Retinal pigment epithelial cell (primary cell): ENCODE measurements at regions not wholly inside any gene's neighbourhood (a gene's known extent, or its start where the extent isn't known, plus 50 kb on each side); places are given as distances from the start of the nearest gene placed in this dataset.

Experiments
- DNase-seq: peaks from one replicate; pipeline ENCODE4 v3.0.0-alpha.2; 2010; ENCODE audit warnings: low read depth
- H3K4me3 ChIP-seq: 2 replicates; pipeline ENCODE4 v1.5.1; 2011; ENCODE audit warnings: mild to moderate bottlenecking, low read length, control low read depth, moderate library complexity
- CTCF ChIP-seq: conservative IDR thresholded peaks from 2 replicates; pipeline ENCODE4 v1.5.1; 2011; ENCODE audit warnings: low read depth, low read length, control low read depth, inconsistent platforms

GRCh38 chr11:19631712-19632498 is 80.7 kb upstream of the NAV2 start:
- no peak for DNase-seq
- H3K4me3 ChIP-seq = no peak overlapping the region
- no peak for TF ChIP-seq CTCF

DNA sequence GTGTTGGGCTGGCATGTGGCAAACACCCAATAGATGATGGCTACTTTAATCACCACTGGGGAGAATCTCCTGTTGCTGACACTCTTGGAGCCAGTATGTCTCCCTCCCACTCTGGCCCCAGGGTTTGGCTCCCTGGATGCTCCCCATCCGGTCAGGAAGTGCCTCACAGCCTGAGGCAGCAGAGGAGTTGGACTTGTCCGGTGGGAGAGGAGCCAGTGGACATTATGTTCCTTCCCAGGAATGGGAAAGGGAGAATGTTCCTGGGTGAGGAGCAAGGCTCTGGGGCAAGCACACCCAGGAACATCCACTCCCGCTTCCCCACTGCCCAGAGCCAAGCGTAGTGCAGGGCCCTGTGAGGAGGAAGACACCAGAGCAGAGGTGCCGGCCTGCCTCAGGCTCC is 84.6 kb upstream of the NAV2 start:
- DNase-seq = no peak
- no peak for TF ChIP-seq CTCF
- H3K4me3 ChIP-seq = no peak overlapping the region

GRCh38 chr11:19627566-19627965 is 85.1 kb upstream of the NAV2 start:
- DNase-seq = no peak
- TF ChIP-seq CTCF = no peak
- H3K4me3 ChIP-seq = no peak overlapping the region

GRCh38 chr11:19625438-19625837 is 87.2 kb upstream of the NAV2 start:
- TF ChIP-seq CTCF = no peak
- DNase-seq = no peak
- no peak overlapping the region for H3K4me3 ChIP-seq

DNA sequence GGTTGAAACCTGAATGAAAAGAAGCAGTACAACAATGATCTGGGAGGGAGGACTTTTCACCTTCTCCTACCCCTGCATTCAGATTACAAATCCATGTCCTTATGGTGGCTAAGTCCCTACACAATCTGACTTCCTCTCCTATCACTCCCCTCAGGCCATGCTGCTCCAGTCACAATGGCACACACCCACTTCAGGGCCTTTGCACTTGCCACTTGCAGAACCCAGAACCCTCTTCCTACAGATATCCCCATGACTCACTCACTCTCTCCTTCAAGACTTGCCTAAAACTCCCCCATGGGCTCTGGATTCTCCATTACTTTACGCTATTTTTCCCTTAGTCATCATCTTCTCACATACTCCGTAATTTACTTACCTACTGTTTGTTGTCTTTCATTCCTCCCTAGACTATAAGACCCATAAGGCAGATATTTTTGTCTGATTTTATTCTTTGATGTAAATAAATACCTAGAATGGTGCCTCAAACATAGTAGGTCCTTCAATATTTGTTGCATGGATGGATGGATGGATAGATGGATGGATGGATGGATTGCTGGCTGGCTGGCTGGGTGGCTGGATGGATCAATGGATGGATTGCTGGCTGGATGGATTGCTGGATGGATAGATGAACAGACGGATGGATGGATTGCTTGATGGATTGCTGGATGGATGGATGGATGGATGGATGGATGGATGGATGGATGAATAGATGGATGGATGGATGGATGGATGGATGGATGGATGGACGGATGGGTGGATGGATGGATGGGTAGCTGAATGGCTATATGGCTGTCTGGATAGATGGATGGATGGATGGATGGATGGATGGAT is 94.7 kb upstream of the NAV2 start:
- no peak overlapping the region for H3K4me3 ChIP-seq
- DNase-seq = no peak

GRCh38 chr11:19615341-19616183 is 97.1 kb upstream of the NAV2 start:
- no peak for DNase-seq
- H3K4me3 ChIP-seq = no peak overlapping the region
- no peak for TF ChIP-seq CTCF

More for the DNA sequence above, 94.7 kb upstream of the NAV2 start:
- no peak for TF ChIP-seq CTCF
